Stimulated activated CD4-positive, alpha-beta T cell treated with anti-CD3 and anti-CD28 coated beads, Interleukin-2, amount 100 ng/mL, for 4 hours (primary cell): ENCODE measurements at regions not wholly inside any gene's neighbourhood (a gene's known extent, or its start where the extent isn't known, plus 50 kb on each side); places are given as distances from the start of the nearest gene placed in this dataset.
"Not testable (repeated sequence)": the region's sequence is repeated elsewhere in the genome, so short reads cannot be mapped to it uniquely, and the experiment has no call there.

Experiments used
- DNase-seq: peaks from one replicate; pipeline ENCODE4 v3.0.0-alpha.2; 2020; ENCODE audit warnings: low read depth

DNA sequence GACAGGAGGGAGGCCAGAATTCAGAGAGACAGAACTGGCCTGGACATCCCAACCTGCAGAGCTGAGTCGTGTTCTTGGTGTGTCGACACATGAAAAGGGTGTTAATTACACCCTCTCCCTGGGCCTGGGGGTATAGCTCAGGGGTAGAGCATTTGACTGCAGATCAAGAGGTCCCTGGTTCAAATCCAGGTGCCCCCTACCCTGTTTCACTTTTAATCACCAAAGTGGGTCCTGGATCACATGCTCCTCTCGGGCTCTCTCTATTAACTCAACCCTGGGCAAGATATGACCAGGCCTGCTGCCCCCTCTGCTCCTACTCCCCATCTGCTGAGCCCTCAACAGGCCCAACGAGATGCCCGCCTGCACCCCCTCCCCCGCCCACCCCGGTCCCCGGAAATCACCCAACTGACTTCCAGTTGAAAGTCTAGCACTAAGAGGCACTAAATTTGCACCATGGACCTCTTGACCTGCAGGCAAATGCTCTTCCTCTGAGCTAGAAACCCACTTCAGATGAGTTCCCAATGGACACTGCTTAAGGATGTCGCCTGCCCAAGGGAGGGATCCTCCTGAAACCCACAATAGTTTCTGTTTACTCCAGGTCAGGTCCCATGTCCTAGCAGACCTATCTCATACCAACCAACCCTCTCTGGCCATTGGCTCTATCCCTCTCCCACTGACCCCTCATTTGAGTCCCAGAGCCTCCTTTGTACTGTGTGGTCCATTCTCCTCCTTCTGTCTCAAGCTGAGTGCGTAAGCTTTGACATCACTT, 137.6 kb downstream of the ZNF467 start:
- DNase-seq = no peak

- DNase-seq = no peak
Measured at GRCh38 chr7:149633976-149634945, 136.7 kb upstream of the ZNF746 start.

DNA sequence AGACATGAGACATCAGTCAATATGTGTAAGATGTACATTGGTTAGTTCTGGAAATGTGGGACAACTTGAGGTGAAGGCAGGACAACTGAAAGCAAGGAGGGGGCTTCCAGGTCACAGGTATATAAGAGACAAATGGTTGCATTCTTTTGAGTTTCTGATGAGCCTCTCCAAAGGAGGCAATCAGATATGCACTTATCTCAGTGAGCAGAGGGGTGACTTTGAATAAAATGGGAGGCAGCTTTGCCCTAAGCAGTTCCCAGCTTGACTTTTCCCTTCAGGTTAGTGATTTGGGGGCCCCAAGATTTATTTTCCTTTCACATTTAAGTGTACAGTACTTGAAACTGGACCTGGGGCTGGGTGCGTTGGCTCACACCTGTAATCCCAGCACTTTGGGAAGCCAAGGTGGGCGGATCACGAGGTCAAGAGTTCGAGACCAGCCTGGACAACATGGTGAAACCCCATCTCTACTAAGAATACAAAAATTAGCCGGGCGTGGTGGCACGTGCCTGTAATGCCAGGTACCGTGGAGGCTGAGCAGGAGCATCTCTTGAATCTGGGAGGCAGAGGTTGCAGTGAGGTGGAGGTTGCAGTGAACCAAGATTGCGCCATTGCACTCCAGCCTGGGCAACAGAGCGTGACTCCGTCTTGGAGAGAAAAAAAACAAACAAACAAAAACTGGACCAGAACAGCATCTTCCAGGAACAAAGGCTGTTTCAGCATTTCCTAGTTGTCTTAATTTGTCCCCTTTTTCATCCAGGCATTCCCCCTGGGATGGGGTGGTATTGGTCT, 130.9 kb upstream of the ZNF746 start:
- DNase-seq = not testable (repeated sequence)

DNA sequence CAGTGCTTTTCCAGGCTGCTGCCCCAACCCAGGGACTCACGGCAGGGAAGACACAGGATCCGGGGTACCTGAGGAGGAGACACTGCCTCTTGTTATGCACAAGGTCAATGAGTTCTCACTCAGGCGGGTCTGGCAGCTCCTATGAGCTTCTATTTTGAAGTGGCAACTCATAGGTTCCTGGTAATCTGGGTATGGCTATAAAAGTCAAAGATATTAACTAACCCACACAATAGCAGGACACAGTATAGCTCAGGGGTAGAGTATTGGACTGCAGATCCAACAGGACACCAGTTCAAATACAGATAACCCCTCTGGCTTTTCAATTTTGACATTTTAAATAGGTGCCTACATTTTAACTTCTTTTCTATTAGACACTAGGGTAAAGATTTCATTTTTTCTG, 130.3 kb upstream of the ZNF746 start:
- DNase-seq = no peak

DNA sequence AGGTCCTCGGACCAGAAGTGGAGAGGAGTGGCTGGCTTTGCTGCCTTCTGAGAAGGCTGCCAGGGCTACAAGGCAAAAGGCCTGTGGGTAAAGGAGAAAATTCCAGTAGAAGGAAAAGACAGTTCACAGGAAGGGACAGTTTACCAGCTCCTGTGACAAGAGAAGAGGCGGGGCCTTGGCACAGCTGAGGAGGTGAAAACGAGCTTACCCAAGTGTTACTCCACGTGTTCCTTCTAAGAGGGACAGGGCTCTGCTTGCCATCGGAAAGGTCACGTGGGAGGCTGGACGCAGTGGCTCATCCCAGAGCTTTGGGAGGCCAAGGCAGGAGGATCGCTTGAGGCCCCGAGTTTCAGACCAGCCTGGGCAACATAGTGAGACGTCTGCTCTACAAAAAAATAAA, 129.4 kb upstream of the ZNF746 start:
- no peak for DNase-seq

DNA sequence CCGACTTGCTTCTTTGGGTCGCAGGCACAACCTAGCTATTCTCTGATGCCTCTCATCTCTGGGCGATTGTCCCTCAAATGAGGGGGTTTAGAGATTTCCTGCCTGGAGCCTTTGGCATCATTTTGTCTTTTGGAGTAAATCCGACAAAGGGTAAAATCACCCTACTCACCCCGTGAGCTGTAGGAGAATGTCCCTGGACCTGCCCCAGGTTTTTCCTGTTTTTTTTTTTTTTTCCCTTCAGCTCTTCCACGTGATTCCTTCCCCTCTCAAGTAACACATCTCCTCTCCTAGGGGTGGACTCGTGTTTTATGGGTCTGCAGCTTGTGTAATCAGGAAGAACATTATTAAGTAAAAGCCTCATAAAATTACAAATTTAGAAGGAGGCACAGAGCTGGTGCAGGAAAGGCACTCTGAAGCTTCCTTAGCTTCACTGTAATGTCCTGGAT, 128.4 kb upstream of the ZNF746 start:
- DNase-seq = no peak

- DNase-seq = peak; percentile 33
Measured at GRCh38 chr7:149625340-149625946, 127.8 kb upstream of the ZNF746 start.

DNA sequence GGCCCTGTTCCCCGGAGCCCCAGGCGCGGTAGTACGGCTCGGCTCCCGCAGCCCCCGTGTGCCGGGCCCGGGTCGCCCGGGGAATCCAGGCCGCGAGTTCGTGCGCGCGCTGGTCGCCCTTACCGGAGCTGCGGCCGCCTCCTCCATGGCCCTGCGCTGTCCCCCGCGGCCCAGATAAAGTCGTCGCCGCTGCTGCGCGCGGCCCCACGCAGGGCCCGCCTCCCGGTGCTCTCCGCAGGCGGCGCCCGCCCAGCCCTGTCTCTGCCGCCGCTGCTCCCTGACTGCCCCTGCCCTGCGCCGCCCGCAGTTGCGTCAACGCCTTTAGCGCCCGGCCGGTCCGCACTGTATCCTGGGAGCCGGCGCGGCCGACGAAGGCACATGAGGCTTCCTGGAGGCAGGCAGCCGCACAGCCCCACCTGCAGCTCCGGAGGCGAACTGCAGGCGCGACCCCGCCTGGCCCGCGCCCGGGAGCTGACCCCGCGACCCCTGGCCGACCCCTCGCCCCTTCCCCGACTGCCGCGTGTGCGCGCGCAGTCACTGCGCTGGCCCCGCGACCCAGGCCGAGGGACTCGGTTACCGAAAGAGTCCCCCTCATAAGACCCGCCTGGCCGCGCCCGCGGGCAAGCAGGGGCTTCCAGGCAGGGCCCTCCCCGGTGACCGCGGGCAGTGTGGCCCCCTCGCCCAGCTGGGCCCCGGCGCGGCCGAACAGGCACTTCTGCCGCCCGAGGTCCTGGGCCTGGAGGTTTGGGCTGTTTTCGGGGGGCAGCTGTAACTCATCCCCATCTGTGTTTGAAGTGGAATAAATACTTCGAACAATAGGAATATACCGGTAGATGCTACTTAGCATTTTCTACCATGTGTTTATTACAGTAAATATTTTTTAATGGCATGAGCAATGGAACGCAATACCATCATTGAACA, 127.1 kb upstream of the ZNF746 start:
- DNase-seq = peak; percentile 83

- peak; percentile 26 for DNase-seq
Measured at GRCh38 chr7:149624006-149624405, 126.4 kb upstream of the ZNF746 start.

- not testable (repeated sequence) for DNase-seq
Measured at GRCh38 chr7:149623262-149623997, 125.8 kb upstream of the ZNF746 start.

GRCh38 chr7:149622444-149623210, 125.0 kb upstream of the ZNF746 start:
- DNase-seq = no peak

DNA sequence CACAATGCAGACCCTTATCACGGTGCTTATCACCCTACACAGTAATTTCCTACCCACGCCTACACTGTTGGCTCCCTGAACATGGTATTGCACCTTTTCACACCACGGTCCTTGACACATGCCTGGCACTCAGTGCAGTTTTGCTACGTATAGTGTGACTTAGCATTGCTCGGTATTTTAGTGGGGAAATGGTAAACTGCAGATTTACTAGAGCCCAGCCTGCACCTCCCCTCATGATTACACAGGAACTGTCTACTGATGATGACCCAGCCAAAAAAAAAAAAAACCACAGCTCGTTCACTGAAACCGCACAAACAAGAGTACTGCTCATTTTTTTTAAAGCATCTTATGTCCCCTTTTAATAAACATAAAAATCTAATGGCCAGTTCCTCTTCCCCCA, 124.2 kb upstream of the ZNF746 start:
- DNase-seq = no peak

DNA sequence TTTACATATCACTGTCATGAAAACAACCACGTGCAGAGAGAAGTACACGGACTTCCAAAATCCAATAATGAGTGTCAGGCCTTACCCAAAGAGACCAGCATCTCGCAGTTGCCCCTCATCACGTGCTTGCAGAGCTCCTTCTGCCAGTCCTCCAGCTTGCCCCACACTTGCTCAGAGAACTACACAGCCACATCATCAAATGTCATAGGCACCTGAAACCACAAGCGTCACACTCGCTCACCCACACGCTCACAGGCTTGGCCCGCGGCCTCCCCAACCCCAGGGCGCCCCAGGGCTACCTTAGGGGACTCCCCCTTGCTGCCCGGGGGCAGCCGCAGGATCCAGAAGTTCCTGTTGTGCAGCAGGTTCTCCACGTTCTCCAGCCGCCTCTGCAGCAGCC, 123.4 kb upstream of the ZNF746 start:
- DNase-seq = no peak

- no peak for DNase-seq
Measured at GRCh38 chr7:149616898-149617297, 119.3 kb upstream of the ZNF746 start.

DNA sequence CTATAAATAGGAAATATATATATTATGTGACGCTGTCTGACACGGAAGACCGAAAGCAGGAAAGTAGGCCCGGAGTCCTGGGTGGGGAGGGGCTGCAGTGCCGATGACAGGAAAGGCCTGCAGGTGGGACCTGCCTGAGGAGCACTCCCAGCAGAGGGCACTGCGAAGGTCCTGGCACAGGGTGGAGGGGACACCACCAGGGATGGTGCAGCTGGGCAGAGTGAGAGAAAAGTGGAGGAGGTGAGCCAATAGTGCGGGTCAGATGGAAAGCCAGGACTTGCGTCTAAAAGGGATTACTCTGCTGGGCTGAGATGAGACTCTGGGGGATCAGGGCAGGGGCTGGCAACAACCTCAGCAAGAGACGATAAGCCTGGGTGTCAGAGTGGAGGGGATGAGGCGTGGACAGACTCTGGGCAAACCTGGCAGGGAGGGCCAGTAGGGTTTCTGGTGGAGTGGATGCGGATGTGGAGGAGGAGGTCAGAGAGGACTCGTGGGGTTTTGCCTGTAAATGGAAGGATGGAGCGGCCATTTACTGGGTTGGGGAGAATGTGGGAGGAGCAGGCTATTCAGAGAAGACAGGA, 118.2 kb upstream of the ZNF746 start:
- DNase-seq = no peak

GRCh38 chr7:149610441-149611011, 112.9 kb upstream of the ZNF746 start:
- DNase-seq = no peak

- no peak for DNase-seq
Measured at GRCh38 chr7:149608168-149608567, 110.6 kb upstream of the ZNF746 start.

DNA sequence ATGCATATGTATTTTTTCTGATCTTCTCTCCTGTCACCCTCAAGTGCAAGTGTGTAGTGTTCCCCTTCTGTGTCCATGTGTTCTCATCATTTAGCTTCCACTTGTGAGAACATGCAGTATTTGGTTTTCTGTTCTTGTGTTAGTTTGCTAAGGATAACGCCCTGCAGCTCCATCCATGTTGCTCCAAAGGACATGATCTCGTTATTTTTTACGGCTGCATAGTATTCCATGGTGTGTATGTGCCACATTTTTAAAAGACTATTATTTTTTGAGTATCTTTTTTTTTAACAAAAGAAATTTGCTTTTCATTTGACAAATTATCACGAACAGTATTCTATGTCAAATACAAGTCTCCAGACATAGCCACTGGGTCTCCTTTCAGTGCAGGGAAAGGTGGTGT, 110.1 kb upstream of the ZNF746 start:
- DNase-seq = no peak
